Lower lobe of right lung (tissue), 2 donors: ENCODE measurements at regions not wholly inside any gene's neighbourhood (a gene's known extent, or its start where the extent isn't known, plus 50 kb on each side); places are given as distances from the start of the nearest gene placed in this dataset.

Experiments
- ATAC-seq, 2 donors: fragments of 200-7000 bp; cut with Tn5 transposase; one replicate each; pipeline ENCODE4 v1.9.1; 2020 to 2022; ENCODE audit warnings: mild to moderate bottlenecking in 2 of 2, moderate library complexity in 2 of 2
- DNase-seq: peaks from one replicate; pipeline ENCODE4 v3.0.0-alpha.2; 2020
- H3K27ac ChIP-seq: fragments of 200-600 bp; one replicate; pipeline ENCODE4 v1.8.0; 2022
- H3K27me3 ChIP-seq: fragments of 200-600 bp; one replicate; pipeline ENCODE4 v1.8.0; 2022; ENCODE audit warnings: low read depth
- H3K36me3 ChIP-seq: fragments of 200-600 bp; one replicate; pipeline ENCODE4 v1.8.0; 2022; ENCODE audit warnings: mild to moderate bottlenecking
- H3K4me1 ChIP-seq: fragments of 200-600 bp; one replicate; pipeline ENCODE4 v1.8.0; 2022
- H3K4me3 ChIP-seq: fragments of 200-600 bp; one replicate; pipeline ENCODE4 v1.8.0; 2022; ENCODE audit warnings: mild to moderate bottlenecking
- H3K9me3 ChIP-seq: fragments of 200-600 bp; one replicate; pipeline ENCODE4 v1.8.0; 2022
- intact Hi-C: fragments of 100-400 bp; cut with DNase I; formaldehyde crosslinking; loops from one replicate; pipeline ENCODE4 v1.11.0; 2022
- TF ChIP-seq, protein P1 (sequence below): fragments of 200-600 bp; IDR thresholded peaks from one replicate; pipeline ENCODE4 v1.8.0; 2022; ENCODE audit warnings: antibody characterized with exemption, mild to moderate bottlenecking
- donor health status: DM: no; HTN: yes; CAD: no; lungs with severe emphysema.

DNA sequence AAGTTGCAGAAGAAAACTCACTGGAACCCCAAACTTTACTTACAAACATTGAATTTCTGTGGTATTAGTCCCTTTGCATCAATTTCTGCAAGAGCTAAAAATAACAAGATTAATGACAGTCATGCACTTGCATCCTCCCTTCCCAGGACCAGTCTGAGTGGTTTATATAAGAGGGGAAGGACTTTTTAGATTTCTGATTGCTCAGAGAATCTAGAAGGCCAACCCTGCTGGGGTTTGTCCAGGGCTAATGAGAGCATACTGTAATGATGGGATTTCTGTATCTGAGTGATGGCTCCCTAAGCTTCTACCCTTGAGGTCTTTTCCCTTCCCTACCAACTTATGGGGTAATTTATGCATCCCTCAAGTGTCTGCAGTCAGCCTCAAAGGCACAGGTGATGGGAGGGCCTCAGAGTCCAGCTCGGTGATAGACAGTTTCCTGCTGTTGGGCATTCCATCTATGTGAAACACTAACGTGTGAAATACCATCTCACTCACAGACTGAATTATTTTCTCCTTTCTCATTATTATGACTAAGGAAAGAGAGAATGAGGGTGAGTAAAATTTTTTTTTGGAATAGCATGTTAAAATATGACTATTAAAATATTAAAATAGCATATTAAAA lies 556.3 kb downstream of the RIT2 start:
- TF ChIP-seq, protein P1, sequence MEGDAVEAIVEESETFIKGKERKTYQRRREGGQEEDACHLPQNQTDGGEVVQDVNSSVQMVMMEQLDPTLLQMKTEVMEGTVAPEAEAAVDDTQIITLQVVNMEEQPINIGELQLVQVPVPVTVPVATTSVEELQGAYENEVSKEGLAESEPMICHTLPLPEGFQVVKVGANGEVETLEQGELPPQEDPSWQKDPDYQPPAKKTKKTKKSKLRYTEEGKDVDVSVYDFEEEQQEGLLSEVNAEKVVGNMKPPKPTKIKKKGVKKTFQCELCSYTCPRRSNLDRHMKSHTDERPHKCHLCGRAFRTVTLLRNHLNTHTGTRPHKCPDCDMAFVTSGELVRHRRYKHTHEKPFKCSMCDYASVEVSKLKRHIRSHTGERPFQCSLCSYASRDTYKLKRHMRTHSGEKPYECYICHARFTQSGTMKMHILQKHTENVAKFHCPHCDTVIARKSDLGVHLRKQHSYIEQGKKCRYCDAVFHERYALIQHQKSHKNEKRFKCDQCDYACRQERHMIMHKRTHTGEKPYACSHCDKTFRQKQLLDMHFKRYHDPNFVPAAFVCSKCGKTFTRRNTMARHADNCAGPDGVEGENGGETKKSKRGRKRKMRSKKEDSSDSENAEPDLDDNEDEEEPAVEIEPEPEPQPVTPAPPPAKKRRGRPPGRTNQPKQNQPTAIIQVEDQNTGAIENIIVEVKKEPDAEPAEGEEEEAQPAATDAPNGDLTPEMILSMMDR, result no peak

DNA sequence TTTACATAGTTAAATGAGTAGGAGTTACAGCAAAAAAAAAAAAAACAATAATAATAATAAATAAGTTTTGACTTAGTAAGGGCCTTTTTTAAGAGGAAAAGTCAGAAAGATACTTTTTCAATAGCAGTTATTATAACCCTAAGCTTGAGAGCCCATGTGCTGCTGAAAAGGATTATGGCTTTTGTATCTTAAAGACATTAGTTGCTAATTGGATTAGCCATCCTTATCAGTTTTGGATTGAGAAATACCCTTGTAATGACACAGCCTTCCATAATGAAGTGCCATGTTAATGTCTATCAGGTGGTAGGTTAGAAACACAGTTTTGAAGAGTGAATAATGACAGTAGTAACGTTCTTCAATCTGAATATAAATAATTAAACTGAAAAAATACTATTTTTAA lies 554.0 kb downstream of the RIT2 start:
- TF ChIP-seq, protein P1, result no peak
- no peaks in the 10 kb centered on the region for H3K4me1 ChIP-seq
- no peak overlapping the region for H3K27ac ChIP-seq
- no peaks in the 10 kb centered on the region for H3K36me3 ChIP-seq
- intact Hi-C loops, result no loop called here
- no peak overlapping the region for H3K4me3 ChIP-seq
- no peaks in the 10 kb centered on the region for H3K27me3 ChIP-seq
- no peaks in the 10 kb centered on the region for H3K9me3 ChIP-seq
- DNase-seq, result no peak
- no peak for ATAC-seq

More for the DNA sequence above, 556.3 kb downstream of the RIT2 start:
- Histone ChIP-seq H3K36me3 (no peaks in the 10 kb centered on the region), H3K27me3 (no peaks in the 10 kb centered on the region), H3K9me3 (no peaks in the 10 kb centered on the region), H3K4me1 (no peaks in the 10 kb centered on the region), H3K27ac (no peak overlapping the region), H3K4me3 (no peak overlapping the region)
- ATAC-seq, result no peak
- DNase-seq, result no peak
- intact Hi-C loops, result no loop called here

DNA sequence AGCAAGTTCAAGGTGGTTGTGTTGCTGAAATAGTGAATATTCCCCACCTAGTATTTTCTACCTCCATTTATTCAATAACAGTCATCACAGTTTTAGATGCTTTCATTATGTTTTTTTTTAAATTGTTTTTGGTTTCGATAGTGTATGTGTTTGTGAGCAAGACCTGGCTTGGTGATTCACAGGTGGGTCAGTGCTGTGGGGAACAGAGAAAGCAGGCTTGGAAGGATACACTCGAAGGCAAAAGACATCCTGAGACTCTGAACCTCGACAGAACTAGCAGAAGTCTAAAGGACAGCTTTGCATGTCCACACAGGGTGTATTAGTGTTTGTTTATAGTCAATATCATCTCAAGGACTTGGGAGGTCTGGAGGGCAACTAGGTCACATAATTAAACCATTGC lies 551.5 kb downstream of the RIT2 start:
- Histone ChIP-seq H3K27ac (no peak overlapping the region), H3K9me3 (no peaks in the 10 kb centered on the region), H3K4me3 (no peak overlapping the region), H3K36me3 (no peaks in the 10 kb centered on the region), H3K27me3 (no peaks in the 10 kb centered on the region), H3K4me1 (no peaks in the 10 kb centered on the region)
- no peak for ATAC-seq
- DNase-seq, result no peak
- TF ChIP-seq, protein P1, result no peak
- intact Hi-C loops, result no loop called here

DNA sequence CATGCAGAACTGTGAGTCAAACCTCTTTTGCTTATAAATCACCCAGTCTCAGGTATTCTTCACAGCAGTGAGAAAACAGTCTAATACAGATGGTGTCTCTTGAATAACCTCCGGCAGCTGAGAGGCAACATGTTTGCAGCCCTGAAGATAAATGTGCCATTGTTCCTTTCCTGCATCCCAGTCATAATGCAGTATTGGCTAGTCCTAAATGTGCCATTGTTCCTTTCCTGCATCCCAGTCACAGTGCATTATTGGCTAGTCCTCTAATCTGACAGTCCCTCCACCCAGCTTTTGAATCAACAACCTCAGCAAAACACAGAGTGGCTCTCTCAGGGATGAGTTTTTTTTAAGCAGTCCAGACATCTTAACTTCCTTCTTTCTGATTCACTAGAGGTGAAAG lies 550.7 kb downstream of the RIT2 start:
- no peaks in the 10 kb centered on the region for H3K9me3 ChIP-seq
- H3K27ac ChIP-seq, result no peak overlapping the region
- no peaks in the 10 kb centered on the region for H3K36me3 ChIP-seq
- no peaks in the 10 kb centered on the region for H3K27me3 ChIP-seq
- H3K4me3 ChIP-seq, result no peak overlapping the region
- ATAC-seq (no peak), DNase-seq (no peak)
- intact Hi-C loops, result no loop called here
- TF ChIP-seq, protein P1, result no peak
- H3K4me1 ChIP-seq, result no peaks in the 10 kb centered on the region

DNA sequence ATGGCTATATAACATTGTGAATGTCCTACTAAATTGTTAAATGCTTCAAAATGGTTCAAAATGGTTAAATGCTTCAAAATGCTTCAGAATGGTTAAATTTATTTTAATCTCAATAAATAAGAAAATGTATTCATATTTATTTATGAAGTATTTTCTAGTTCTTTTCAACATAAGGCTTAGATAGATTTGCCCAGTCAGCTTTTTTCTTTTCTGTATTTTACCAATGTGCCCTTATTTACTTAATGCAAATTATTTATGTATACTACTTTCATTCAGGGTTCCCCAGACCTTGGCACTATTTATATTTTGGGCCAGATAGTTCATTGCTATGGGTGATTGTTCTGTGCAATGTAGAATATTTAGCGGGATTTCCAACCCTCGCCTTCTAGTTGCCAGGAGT lies 546.7 kb downstream of the RIT2 start:
- no peak overlapping the region for H3K4me3 ChIP-seq
- no peaks in the 10 kb centered on the region for H3K27me3 ChIP-seq
- no peak overlapping the region for H3K27ac ChIP-seq
- DNase-seq, result no peak
- ATAC-seq, result no peak
- H3K9me3 ChIP-seq, result no peaks in the 10 kb centered on the region
- TF ChIP-seq, protein P1, result no peak
- H3K36me3 ChIP-seq, result no peaks in the 10 kb centered on the region
- intact Hi-C loops, result no loop called here
- no peaks in the 10 kb centered on the region for H3K4me1 ChIP-seq
